Ishikawa (cell line): ENCODE measurements at regions not wholly inside any gene's neighbourhood (a gene's known extent, or its start where the extent isn't known, plus 50 kb on each side); places are given as distances from the start of the nearest gene placed in this dataset.

Experiments
- CEBPB ChIP-seq: IDR thresholded peaks from 2 replicates; pipeline ENCODE4 v1.6.1; 2012
- CREB1 ChIP-seq: IDR thresholded peaks from 2 replicates; pipeline ENCODE4 v1.6.1; 2012; ENCODE audit warnings: low read depth
- EGR1 ChIP-seq: IDR thresholded peaks from 2 replicates; pipeline ENCODE4 v1.6.1; 2012
- EP300 ChIP-seq: IDR thresholded peaks from 2 replicates; pipeline ENCODE4 v1.6.1; 2012; ENCODE audit warnings: borderline replicate concordance
- FOXM1 ChIP-seq: IDR thresholded peaks from 2 replicates; pipeline ENCODE4 v1.6.1; 2012; ENCODE audit warnings: low read depth, borderline replicate concordance
- MAX ChIP-seq: IDR thresholded peaks from 2 replicates; pipeline ENCODE4 v1.6.1; 2012
- NFIC ChIP-seq: IDR thresholded peaks from 2 replicates; pipeline ENCODE4 v1.6.1; 2012
- RAD21 ChIP-seq: IDR thresholded peaks from 2 replicates; pipeline ENCODE4 v1.6.1; 2012; ENCODE audit warnings: low read depth
- TAF1 ChIP-seq: IDR thresholded peaks from 2 replicates; pipeline ENCODE4 v1.6.1; 2012; ENCODE audit warnings: low read depth, mild to moderate bottlenecking
- TCF12 ChIP-seq: IDR thresholded peaks from 2 replicates; pipeline ENCODE4 v1.6.1; 2012; ENCODE audit warnings: low read depth
- TEAD4 ChIP-seq: IDR thresholded peaks from 2 replicates; pipeline ENCODE4 v1.6.1; 2012
- ZBTB7A ChIP-seq: IDR thresholded peaks from 2 replicates; pipeline ENCODE4 v1.6.1; 2012; ENCODE audit warnings: low read depth
- TF ChIP-seq, protein P1 (sequence below): IDR thresholded peaks from 2 replicates; pipeline ENCODE4 v1.6.1; 2012
- TF ChIP-seq, protein P2 (sequence below): IDR thresholded peaks from 2 replicates; pipeline ENCODE4 v1.6.1; 2012; ENCODE audit warnings: low read depth, mild to moderate bottlenecking

DNA sequence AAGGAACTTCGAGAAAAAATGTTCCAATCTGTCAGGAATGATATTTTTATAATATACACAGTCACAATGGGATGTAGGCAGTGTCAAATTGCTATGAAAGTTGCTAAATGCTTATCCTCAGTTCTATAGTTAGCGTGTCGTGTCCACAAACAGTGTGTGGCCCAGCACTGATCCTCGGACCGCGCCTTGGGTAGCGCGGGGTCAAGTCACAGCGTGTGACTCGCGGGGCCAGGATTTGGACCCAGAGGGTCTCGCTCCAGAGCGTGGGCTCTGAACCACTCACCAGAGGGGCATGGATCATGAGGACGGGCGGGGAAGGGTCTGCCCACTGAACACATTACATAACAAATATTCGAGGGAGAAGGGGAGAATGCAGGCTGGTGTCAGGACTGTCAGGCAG is 171.8 kb downstream of the C9orf50 start:
- TF ChIP-seq NFIC (no peak), ZBTB7A (no peak), TCF12 (no peak), EGR1 (no peak)
- TF ChIP-seq, protein P1, sequence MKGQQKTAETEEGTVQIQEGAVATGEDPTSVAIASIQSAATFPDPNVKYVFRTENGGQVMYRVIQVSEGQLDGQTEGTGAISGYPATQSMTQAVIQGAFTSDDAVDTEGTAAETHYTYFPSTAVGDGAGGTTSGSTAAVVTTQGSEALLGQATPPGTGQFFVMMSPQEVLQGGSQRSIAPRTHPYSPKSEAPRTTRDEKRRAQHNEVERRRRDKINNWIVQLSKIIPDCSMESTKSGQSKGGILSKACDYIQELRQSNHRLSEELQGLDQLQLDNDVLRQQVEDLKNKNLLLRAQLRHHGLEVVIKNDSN: no peak

DNA sequence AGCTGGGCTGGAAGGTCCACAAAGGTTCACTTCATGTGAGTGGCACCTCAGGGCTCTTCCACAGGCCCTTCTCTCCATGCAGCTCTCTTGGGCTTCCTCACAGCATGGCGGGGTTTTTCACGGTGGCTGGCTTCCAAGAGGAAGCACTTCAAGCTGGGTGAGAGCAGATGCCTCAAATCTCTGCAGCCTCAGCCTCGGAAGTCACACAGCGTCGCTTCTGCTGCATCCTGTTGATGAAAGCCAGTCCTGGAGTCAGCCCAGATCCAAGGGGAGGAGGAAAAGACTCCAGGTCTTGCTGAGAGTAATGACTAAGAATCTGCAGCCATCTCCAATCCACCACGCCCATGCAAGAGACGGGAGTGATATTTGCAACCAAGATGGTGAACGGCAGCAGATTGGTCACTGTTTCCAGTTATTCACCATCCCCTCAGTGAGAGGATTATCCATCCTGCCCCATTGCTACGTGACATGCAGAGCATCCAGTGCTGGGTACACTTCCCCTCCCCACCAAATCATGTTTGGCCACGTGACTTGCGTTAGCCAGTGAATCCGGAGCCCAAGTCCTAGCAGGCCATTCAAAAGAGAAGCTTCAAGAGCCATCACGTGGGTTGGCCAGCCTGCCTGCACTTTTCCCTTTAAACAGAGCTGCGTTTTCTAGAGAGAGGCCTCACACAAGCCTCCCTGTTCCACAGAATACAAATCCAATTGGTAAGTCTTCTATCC is 173.9 kb downstream of the C9orf50 start:
- TF ChIP-seq FOXM1: no peak
- TF ChIP-seq, protein P1: no peak
- TF ChIP-seq, protein P2, sequence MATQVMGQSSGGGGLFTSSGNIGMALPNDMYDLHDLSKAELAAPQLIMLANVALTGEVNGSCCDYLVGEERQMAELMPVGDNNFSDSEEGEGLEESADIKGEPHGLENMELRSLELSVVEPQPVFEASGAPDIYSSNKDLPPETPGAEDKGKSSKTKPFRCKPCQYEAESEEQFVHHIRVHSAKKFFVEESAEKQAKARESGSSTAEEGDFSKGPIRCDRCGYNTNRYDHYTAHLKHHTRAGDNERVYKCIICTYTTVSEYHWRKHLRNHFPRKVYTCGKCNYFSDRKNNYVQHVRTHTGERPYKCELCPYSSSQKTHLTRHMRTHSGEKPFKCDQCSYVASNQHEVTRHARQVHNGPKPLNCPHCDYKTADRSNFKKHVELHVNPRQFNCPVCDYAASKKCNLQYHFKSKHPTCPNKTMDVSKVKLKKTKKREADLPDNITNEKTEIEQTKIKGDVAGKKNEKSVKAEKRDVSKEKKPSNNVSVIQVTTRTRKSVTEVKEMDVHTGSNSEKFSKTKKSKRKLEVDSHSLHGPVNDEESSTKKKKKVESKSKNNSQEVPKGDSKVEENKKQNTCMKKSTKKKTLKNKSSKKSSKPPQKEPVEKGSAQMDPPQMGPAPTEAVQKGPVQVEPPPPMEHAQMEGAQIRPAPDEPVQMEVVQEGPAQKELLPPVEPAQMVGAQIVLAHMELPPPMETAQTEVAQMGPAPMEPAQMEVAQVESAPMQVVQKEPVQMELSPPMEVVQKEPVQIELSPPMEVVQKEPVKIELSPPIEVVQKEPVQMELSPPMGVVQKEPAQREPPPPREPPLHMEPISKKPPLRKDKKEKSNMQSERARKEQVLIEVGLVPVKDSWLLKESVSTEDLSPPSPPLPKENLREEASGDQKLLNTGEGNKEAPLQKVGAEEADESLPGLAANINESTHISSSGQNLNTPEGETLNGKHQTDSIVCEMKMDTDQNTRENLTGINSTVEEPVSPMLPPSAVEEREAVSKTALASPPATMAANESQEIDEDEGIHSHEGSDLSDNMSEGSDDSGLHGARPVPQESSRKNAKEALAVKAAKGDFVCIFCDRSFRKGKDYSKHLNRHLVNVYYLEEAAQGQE: no peak
- no peak for TF ChIP-seq CREB1
- no peak for TF ChIP-seq TAF1
- TF ChIP-seq EP300: no peak
- no peak for TF ChIP-seq NFIC
- TF ChIP-seq ZBTB7A: no peak
- TF ChIP-seq MAX: no peak
- no peak for TF ChIP-seq RAD21
- TF ChIP-seq TEAD4: no peak

GRCh38 chr9:129445794-129446306 is 175.1 kb downstream of the C9orf50 start:
- TF ChIP-seq CEBPB: no peak

- TF ChIP-seq CREB1: no peak
- TF ChIP-seq NFIC: no peak
- TF ChIP-seq, protein P1: peak; percentile 86
- TF ChIP-seq, protein P2: no peak
- TF ChIP-seq MAX: no peak
- 0 out of 2 replicates have a peak, but pooled peaks have one; percentile 9 for TF ChIP-seq TEAD4
Measured at GRCh38 chr9:129442803-129443511, 177.9 kb downstream of the C9orf50 start.

DNA sequence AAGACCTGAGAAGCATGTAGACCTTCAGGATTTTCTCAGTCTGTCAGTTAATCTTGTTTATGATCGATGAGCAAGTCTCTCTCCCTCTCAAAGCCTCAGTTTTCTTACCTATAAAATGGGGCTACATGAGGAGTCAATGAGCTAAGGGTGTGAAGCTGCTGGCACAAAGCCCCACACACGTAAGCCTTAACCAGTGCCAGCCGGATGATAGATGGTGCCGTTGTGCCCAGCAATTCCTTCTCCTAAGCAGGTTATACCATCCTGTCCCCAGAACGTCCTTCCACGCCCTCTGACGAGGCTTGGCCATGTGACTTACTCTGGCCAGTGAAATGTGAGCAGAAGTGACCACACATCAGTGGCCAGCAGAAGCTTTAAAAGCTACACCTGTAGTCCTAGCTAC is 179.0 kb downstream of the C9orf50 start:
- TF ChIP-seq CEBPB (no peak), RAD21 (no peak), FOXM1 (no peak)
- TF ChIP-seq, protein P1: peak; percentile 85
